ENCODE measurements at regions not wholly inside any gene's neighbourhood (a gene's known extent, or its start where the extent isn't known, plus 50 kb on each side); places are given as distances from the start of the nearest gene placed in this dataset.

DNA sequence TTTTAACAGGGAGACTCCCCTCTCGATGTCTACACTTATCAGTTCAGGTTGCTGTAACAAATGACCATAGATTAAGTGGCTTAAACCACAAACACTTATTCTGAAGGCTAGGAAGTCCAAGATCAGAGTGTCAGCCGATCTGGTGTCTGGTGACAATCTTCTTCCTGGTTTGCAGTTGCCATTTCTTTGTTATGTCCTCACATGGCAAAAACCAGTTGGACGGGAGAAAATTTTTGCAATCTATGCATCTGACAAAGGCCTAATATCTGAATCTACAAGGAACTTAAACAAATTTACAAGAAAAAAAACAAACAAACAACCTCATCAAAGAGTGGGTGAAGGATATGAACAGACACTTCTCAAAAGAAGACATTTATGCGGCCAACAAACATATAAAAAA is 116.9 kb upstream of the FOXB1 start:
- Histone ChIP-seq H3K9ac (ENCODE audit: low read length) (no peak overlapping the region), H3K79me2 (ENCODE audit: low read length) (no peaks in the 10 kb centered on the region), H3K27ac (ENCODE audit: low read length) (no peak overlapping the region), H3K9me2 (replicated peaks; ENCODE audit: insufficient read depth, low read length) (no peaks in the 10 kb centered on the region), H3K4me3 (ENCODE audit: low read length) (no peak overlapping the region), H3K36me3 (ENCODE audit: insufficient read depth, low read length) (no peaks in the 10 kb centered on the region), H2AFZ (ENCODE audit: low read length) (no peak overlapping the region), H3K4me1 (ENCODE audit: low read length) (no peaks in the 10 kb centered on the region), H3K9me3 (ENCODE audit: low read length) (no peaks in the 10 kb centered on the region), H4K20me1 (ENCODE audit: insufficient read depth, low read depth, low read length) (no peaks in the 10 kb centered on the region), H3K4me2 (ENCODE audit: low read depth, low read length, poor library complexity, severe bottlenecking) (no peak overlapping the region), H3K27me3 (ENCODE audit: low read length) (no peaks in the 10 kb centered on the region)
- DNase-seq, result no peak

DNA sequence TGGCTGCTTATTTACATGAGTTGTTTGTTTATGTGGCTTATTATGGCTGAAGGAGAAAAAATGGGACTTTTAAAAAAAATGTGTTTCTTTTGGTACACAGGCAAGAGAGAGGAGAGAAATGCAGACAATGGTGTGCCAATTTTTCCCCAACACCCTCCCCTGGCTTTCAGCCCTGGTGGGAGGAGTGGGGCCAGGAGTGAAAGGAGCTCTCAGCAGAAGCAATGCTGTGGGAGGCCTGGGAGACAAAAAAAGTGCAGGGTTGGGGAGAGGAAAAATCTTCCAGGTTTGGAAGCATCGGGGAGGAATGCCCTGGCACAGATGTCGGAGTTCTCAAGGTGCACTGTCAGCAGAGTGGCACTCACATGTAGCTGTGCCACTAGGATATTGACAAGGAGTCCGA is 117.7 kb upstream of the FOXB1 start:
- no peaks in the 10 kb centered on the region for H3K36me3 ChIP-seq (ENCODE audit: insufficient read depth, low read length)
- no peak overlapping the region for H2AFZ ChIP-seq (ENCODE audit: low read length)
- no peaks in the 10 kb centered on the region for H3K27me3 ChIP-seq (ENCODE audit: low read length)
- H3K4me3 ChIP-seq (ENCODE audit: low read length), result no peak overlapping the region
- H3K9me3 ChIP-seq (ENCODE audit: low read length), result no peaks in the 10 kb centered on the region
- no peak overlapping the region for H3K4me2 ChIP-seq (ENCODE audit: low read depth, low read length, poor library complexity, severe bottlenecking)
- H3K79me2 ChIP-seq (ENCODE audit: low read length), result no peaks in the 10 kb centered on the region
- no peak overlapping the region for H3K27ac ChIP-seq (ENCODE audit: low read length)
- no peaks in the 10 kb centered on the region for H4K20me1 ChIP-seq (ENCODE audit: insufficient read depth, low read depth, low read length)
- H3K9ac ChIP-seq (ENCODE audit: low read length), result no peak overlapping the region
- no peaks in the 10 kb centered on the region for H3K9me2 ChIP-seq (replicated peaks; ENCODE audit: insufficient read depth, low read length)
- DNase-seq, result no peak
- no peaks in the 10 kb centered on the region for H3K4me1 ChIP-seq (ENCODE audit: low read length)

DNA sequence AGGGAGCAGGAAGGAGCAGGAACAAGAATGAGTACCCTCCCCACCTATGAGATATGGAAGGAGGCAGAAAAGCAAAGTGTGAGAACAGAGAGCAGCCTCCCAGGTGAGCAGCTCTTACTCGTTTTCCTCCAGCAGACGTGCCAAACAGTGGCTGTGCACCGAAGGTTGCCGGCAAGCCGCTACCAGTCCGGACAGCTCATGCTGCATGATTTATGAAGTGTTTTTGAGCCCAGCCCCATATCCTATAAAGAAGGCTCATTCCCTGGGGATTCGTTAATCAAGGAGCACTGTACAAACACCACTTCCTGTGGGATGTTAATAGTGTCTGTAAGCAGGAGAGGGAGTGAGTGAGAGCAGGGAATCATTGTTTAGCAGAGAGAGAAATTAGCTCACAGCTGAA is 118.3 kb upstream of the FOXB1 start:
- Histone ChIP-seq H2AFZ (ENCODE audit: low read length) (no peak overlapping the region), H3K36me3 (ENCODE audit: insufficient read depth, low read length) (no peaks in the 10 kb centered on the region), H3K4me3 (ENCODE audit: low read length) (no peak overlapping the region), H4K20me1 (ENCODE audit: insufficient read depth, low read depth, low read length) (no peaks in the 10 kb centered on the region), H3K4me2 (ENCODE audit: low read depth, low read length, poor library complexity, severe bottlenecking) (no peak overlapping the region), H3K27ac (ENCODE audit: low read length) (no peak overlapping the region), H3K9ac (ENCODE audit: low read length) (no peak overlapping the region), H3K79me2 (ENCODE audit: low read length) (no peaks in the 10 kb centered on the region), H3K9me3 (ENCODE audit: low read length) (no peaks in the 10 kb centered on the region), H3K4me1 (ENCODE audit: low read length) (no peaks in the 10 kb centered on the region), H3K9me2 (replicated peaks; ENCODE audit: insufficient read depth, low read length) (no peaks in the 10 kb centered on the region), H3K27me3 (ENCODE audit: low read length) (no peaks in the 10 kb centered on the region)
- no peak for DNase-seq

- H3K9me3 ChIP-seq (ENCODE audit: low read length), result no peaks in the 10 kb centered on the region
- H3K9ac ChIP-seq (ENCODE audit: low read length), result no peak overlapping the region
- DNase-seq, result no peak
- no peak overlapping the region for H2AFZ ChIP-seq (ENCODE audit: low read length)
- no peaks in the 10 kb centered on the region for H3K36me3 ChIP-seq (ENCODE audit: insufficient read depth, low read length)
- no peak overlapping the region for H3K27ac ChIP-seq (ENCODE audit: low read length)
- H3K4me3 ChIP-seq (ENCODE audit: low read length), result no peak overlapping the region
- H3K79me2 ChIP-seq (ENCODE audit: low read length), result no peaks in the 10 kb centered on the region
- no peaks in the 10 kb centered on the region for H3K9me2 ChIP-seq (replicated peaks; ENCODE audit: insufficient read depth, low read length)
- H3K4me2 ChIP-seq (ENCODE audit: low read depth, low read length, poor library complexity, severe bottlenecking), result no peak overlapping the region
- H3K27me3 ChIP-seq (ENCODE audit: low read length), result no peaks in the 10 kb centered on the region
- no peaks in the 10 kb centered on the region for H4K20me1 ChIP-seq (ENCODE audit: insufficient read depth, low read depth, low read length)
- no peaks in the 10 kb centered on the region for H3K4me1 ChIP-seq (ENCODE audit: low read length)
These were observed 124.4 kb upstream of the FOXB1 start for GRCh38 chr15:59879506-59880265.

GRCh38 chr15:59876140-59876539 is 128.0 kb upstream of the FOXB1 start:
- no peak overlapping the region for H3K4me2 ChIP-seq (ENCODE audit: low read depth, low read length, poor library complexity, severe bottlenecking)
- no peaks in the 10 kb centered on the region for H3K4me1 ChIP-seq (ENCODE audit: low read length)
- H4K20me1 ChIP-seq (ENCODE audit: insufficient read depth, low read depth, low read length), result no peaks in the 10 kb centered on the region
- no peak overlapping the region for H3K4me3 ChIP-seq (ENCODE audit: low read length)
- no peak overlapping the region for H2AFZ ChIP-seq (ENCODE audit: low read length)
- no peaks in the 10 kb centered on the region for H3K36me3 ChIP-seq (ENCODE audit: insufficient read depth, low read length)
- no peaks in the 10 kb centered on the region for H3K9me2 ChIP-seq (replicated peaks; ENCODE audit: insufficient read depth, low read length)
- H3K27ac ChIP-seq (ENCODE audit: low read length), result no peak overlapping the region
- no peak overlapping the region for H3K9ac ChIP-seq (ENCODE audit: low read length)
- DNase-seq, result no peak
- H3K9me3 ChIP-seq (ENCODE audit: low read length), result no peaks in the 10 kb centered on the region
- no peaks in the 10 kb centered on the region for H3K79me2 ChIP-seq (ENCODE audit: low read length)
- no peaks in the 10 kb centered on the region for H3K27me3 ChIP-seq (ENCODE audit: low read length)

- DNase-seq, result no peak
- Histone ChIP-seq H4K20me1 (ENCODE audit: insufficient read depth, low read depth, low read length) (no peaks in the 10 kb centered on the region), H3K36me3 (ENCODE audit: insufficient read depth, low read length) (no peaks in the 10 kb centered on the region), H3K79me2 (ENCODE audit: low read length) (no peaks in the 10 kb centered on the region), H3K4me1 (ENCODE audit: low read length) (no peaks in the 10 kb centered on the region), H3K4me2 (ENCODE audit: low read depth, low read length, poor library complexity, severe bottlenecking) (no peak overlapping the region), H2AFZ (ENCODE audit: low read length) (no peak overlapping the region), H3K27me3 (ENCODE audit: low read length) (no peaks in the 10 kb centered on the region), H3K9me3 (ENCODE audit: low read length) (no peaks in the 10 kb centered on the region), H3K27ac (ENCODE audit: low read length) (no peak overlapping the region), H3K4me3 (ENCODE audit: low read length) (no peak overlapping the region), H3K9ac (ENCODE audit: low read length) (no peak overlapping the region), H3K9me2 (replicated peaks; ENCODE audit: insufficient read depth, low read length) (no peaks in the 10 kb centered on the region)
These were observed 130.4 kb upstream of the FOXB1 start for GRCh38 chr15:59873644-59874272.

DNA sequence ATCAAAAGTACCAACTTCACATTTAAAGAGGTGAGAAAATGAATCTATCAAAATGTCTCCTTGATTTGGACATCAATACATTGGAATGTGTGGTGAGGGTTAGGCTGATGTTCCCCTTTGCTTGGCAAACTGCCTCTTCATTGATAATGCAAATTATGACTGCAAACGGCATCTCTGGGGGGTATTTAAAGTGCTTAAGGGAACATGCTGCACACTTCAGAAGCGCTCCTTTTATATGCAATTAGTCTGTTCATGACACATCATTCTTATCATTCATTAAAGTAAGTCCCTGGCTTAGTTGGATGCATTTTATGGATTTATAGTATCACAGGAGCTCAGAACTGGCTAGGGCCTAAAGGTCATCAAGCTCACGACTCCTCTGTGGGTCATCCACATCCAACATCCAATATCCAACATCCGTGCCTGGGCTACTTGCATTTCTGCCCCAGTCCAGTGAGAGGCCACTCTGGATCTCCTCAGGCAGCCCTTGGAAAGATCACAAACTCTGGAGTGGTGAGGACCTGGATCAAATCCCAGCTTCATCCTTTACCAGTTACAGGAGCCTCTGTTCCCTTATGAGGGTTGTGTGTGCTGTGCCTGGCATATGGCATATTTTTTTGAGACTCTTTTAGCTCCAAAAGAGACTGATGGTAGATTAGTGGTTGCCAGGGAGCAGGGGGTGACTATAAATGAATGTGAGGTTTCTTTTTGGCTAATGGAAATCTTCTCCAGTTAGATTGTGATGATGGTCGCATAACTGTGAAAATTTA is 136.8 kb upstream of the FOXB1 start:
- peak overlapping the region; percentile 15; the same call in 1 of the 2 replicates for H3K4me3 ChIP-seq (ENCODE audit: low read length)
- no peaks in the 10 kb centered on the region for H3K79me2 ChIP-seq (ENCODE audit: low read length)
- peak; percentile 61 for DNase-seq

GRCh38 chr15:59866642-59867041 is 137.5 kb upstream of the FOXB1 start:
- H3K9me3 ChIP-seq (ENCODE audit: low read length), result no peaks in the 10 kb centered on the region
- no peaks in the 10 kb centered on the region for H4K20me1 ChIP-seq (ENCODE audit: insufficient read depth, low read depth, low read length)
- H3K4me2 ChIP-seq (ENCODE audit: low read depth, low read length, poor library complexity, severe bottlenecking), result peak overlapping the region; percentile 48
- H3K4me3 ChIP-seq (ENCODE audit: low read length), result no peak overlapping the region
- H3K9ac ChIP-seq (ENCODE audit: low read length), result no peak overlapping the region
- H3K79me2 ChIP-seq (ENCODE audit: low read length), result no peaks in the 10 kb centered on the region
- no peaks in the 10 kb centered on the region for H3K27me3 ChIP-seq (ENCODE audit: low read length)
- H3K27ac ChIP-seq (ENCODE audit: low read length), result no peak overlapping the region
- no peak overlapping the region for H2AFZ ChIP-seq (ENCODE audit: low read length)
- peaks cover 18% of the 10 kb centered on the region for H3K4me1 ChIP-seq (ENCODE audit: low read length)
- no peaks in the 10 kb centered on the region for H3K9me2 ChIP-seq (replicated peaks; ENCODE audit: insufficient read depth, low read length)
- no peaks in the 10 kb centered on the region for H3K36me3 ChIP-seq (ENCODE audit: insufficient read depth, low read length)
- peak; percentile 44 for DNase-seq

More for the DNA sequence above, 136.8 kb upstream of the FOXB1 start:
- Histone ChIP-seq H3K27me3 (ENCODE audit: low read length) (no peaks in the 10 kb centered on the region), H3K4me1 (ENCODE audit: low read length) (peaks cover 18% of the 10 kb centered on the region), H3K4me2 (ENCODE audit: low read depth, low read length, poor library complexity, severe bottlenecking) (peak overlapping the region; percentile 48), H3K27ac (ENCODE audit: low read length) (no peak overlapping the region), H3K36me3 (ENCODE audit: insufficient read depth, low read length) (no peaks in the 10 kb centered on the region), H2AFZ (ENCODE audit: low read length) (no peak overlapping the region), H4K20me1 (ENCODE audit: insufficient read depth, low read depth, low read length) (no peaks in the 10 kb centered on the region), H3K9me3 (ENCODE audit: low read length) (no peaks in the 10 kb centered on the region), H3K9me2 (replicated peaks; ENCODE audit: insufficient read depth, low read length) (no peaks in the 10 kb centered on the region), H3K9ac (ENCODE audit: low read length) (no peak overlapping the region)

Measured in Karpas-422 (cell line).